ENCODE measurements at regions not wholly inside any gene's neighbourhood (a gene's known extent, or its start where the extent isn't known, plus 50 kb on each side); places are given as distances from the start of the nearest gene placed in this dataset.

DNA sequence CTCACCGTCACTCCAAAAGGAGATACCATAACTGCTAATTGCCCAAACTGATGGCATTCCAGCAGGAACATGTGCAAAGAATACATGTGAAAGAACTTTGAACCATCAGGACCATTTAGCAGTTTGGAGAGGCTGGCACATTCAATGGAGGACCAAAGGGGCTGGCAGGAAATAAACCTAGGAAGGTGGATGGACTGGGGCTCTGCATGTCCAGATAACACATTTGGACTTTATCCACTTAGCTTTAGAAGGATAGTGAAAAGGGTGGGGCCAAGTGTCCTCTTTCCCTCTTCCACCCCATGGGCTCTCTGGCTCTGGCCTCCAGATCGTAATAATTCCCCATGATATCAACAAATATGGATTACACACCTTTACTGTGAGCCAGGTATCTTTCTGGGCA lies 58.8 kb upstream of the CALM2 start:
- H3K23ac ChIP-seq (ENCODE audit: insufficient read length, low read depth, low read length), result no peak overlapping the region
- H4K91ac ChIP-seq (ENCODE audit: insufficient read length, low read depth, low read length), result no peak overlapping the region
- H3K4me1 Mint-ChIP-seq, result peaks cover 53 to 59% of the 10 kb centered on the region in 2 experiments
- no peak overlapping the region for H2BK20ac ChIP-seq (ENCODE audit: low read depth, low read length, poor library complexity, severe bottlenecking)
- H2BK5ac ChIP-seq (ENCODE audit: insufficient read length, low read length), result no peak overlapping the region
- no peak overlapping the region for H3K4me3 Mint-ChIP-seq
- H3K4ac ChIP-seq (ENCODE audit: low read depth, low read length), result no peak overlapping the region
- no peaks in the 10 kb centered on the region for H3K27me3 ChIP-seq (ENCODE audit: insufficient read depth, low read length)
- no peak overlapping the region for H3K9ac ChIP-seq (ENCODE audit: extremely low read depth, insufficient read length, low read length)
- no peak overlapping the region for H2BK15ac ChIP-seq (ENCODE audit: low read depth, low read length)
- no peaks in the 10 kb centered on the region for H3K79me1 ChIP-seq (ENCODE audit: insufficient read depth, low read depth, low read length, poor library complexity, severe bottlenecking)
- TF ChIP-seq, protein P1, sequence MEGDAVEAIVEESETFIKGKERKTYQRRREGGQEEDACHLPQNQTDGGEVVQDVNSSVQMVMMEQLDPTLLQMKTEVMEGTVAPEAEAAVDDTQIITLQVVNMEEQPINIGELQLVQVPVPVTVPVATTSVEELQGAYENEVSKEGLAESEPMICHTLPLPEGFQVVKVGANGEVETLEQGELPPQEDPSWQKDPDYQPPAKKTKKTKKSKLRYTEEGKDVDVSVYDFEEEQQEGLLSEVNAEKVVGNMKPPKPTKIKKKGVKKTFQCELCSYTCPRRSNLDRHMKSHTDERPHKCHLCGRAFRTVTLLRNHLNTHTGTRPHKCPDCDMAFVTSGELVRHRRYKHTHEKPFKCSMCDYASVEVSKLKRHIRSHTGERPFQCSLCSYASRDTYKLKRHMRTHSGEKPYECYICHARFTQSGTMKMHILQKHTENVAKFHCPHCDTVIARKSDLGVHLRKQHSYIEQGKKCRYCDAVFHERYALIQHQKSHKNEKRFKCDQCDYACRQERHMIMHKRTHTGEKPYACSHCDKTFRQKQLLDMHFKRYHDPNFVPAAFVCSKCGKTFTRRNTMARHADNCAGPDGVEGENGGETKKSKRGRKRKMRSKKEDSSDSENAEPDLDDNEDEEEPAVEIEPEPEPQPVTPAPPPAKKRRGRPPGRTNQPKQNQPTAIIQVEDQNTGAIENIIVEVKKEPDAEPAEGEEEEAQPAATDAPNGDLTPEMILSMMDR (conservative IDR thresholded peaks at IDR 0.05), result no peak
- no peak overlapping the region for H2AK5ac ChIP-seq (ENCODE audit: insufficient read length, low read length)
- peaks cover 15% of the 10 kb centered on the region for H3K27me3 Mint-ChIP-seq (ENCODE audit: low read depth)
- H3K56ac ChIP-seq (ENCODE audit: insufficient read length, low read depth, low read length), result no peak overlapping the region
- 0 out of 7 replicates have a peak overlapping the region, but pooled peaks of 1 of the 3 experiments have one; percentile 7 for H3K27ac Mint-ChIP-seq
- no peak overlapping the region for H3K14ac ChIP-seq (ENCODE audit: insufficient read depth, low read length)
- no peaks in the 10 kb centered on the region for H3K9me3 Mint-ChIP-seq
- no peak overlapping the region for H3K27ac ChIP-seq (ENCODE audit: insufficient read length, low read depth, low read length)
- no CpG with 5 or more reads among the region's 2 CpGs for WGBS (ENCODE audit: extremely low coverage, insufficient read length, low lambda C conversion rate)
- H2AFZ ChIP-seq (ENCODE audit: low read length), result no peak overlapping the region
- no peak overlapping the region for H2BK120ac ChIP-seq (ENCODE audit: low read depth, low read length, poor library complexity, severe bottlenecking)
- H3K9me3 ChIP-seq (ENCODE audit: control insufficient read depth, low read depth, low read length), result no peaks in the 10 kb centered on the region
- no peak overlapping the region for H3T11ph ChIP-seq (ENCODE audit: low read length)
- H3K79me2 ChIP-seq (ENCODE audit: insufficient read depth, low read length), result no peaks in the 10 kb centered on the region
- H3K23me2 ChIP-seq (ENCODE audit: insufficient read length, low read depth, low read length, poor library complexity, severe bottlenecking), result no peaks in the 10 kb centered on the region
- H2BK12ac ChIP-seq (ENCODE audit: insufficient read length, low read depth, low read length), result no peak overlapping the region
- no peak overlapping the region for H4K8ac ChIP-seq (replicated peaks; ENCODE audit: insufficient read length, low read depth, low read length)
- H4K5ac ChIP-seq (ENCODE audit: insufficient read length, low read depth, low read length), result no peak overlapping the region
- H4K20me1 ChIP-seq (ENCODE audit: control insufficient read depth, insufficient read depth, insufficient read length), result no peaks in the 10 kb centered on the region
- no peaks in the 10 kb centered on the region; a peak in 1 of 7 replicates for H3K36me3 Mint-ChIP-seq (ENCODE audit: insufficient read depth in 1 of 3, low read depth in 3 of 3)
- no peak overlapping the region for H3K4me2 ChIP-seq (ENCODE audit: insufficient read depth, insufficient read length, low read length)
- H3K18ac ChIP-seq (ENCODE audit: insufficient read length, low read depth, low read length), result no peak overlapping the region
- H3K4me1 ChIP-seq (ENCODE audit: insufficient read depth, low read length), result peaks cover 21% of the 10 kb centered on the region; the same call in 1 of the 2 replicates
- DNase-seq, result no peak
